Keratinocyte (primary cell): ENCODE measurements at regions not wholly inside any gene's neighbourhood (a gene's known extent, or its start where the extent isn't known, plus 50 kb on each side); places are given as distances from the start of the nearest gene placed in this dataset.

Source experiments
- DNase-seq: peaks from one replicate; pipeline ENCODE4 v3.0.0-alpha.2; 2011; ENCODE audit warnings: low read depth, missing footprints, low spot score
- FAIRE-seq: peaks from 2 replicates; lab custom pipeline; 2011; peaks lifted over from hg19 to GRCh38; lab: Jason Lieb, UNC
- H2AFZ ChIP-seq: 2 replicates; pipeline ENCODE4 v1.6.0; 2012; ENCODE audit warnings: low read length, control low read depth, inconsistent platforms; ENCODE audit not compliant: control insufficient read depth
- H3K27ac ChIP-seq: 2 replicates; pipeline ENCODE4 v1.5.1; 2011; ENCODE audit warnings: low read length; ENCODE audit not compliant: control insufficient read depth, insufficient read depth
- H3K27me3 ChIP-seq: 3 replicates; pipeline ENCODE4 v1.6.0; 2011; ENCODE audit warnings: low read length; ENCODE audit not compliant: control insufficient read depth, insufficient read depth; ENCODE audit errors: extremely low read depth
- H3K36me3 ChIP-seq, 2 experiments: 2 replicates in 1 of 2; 3 replicates in 1 of 2; pipeline ENCODE4 v1.5.1; 2011; ENCODE audit warnings: low read length in 2 of 2, mild to moderate bottlenecking in 1 of 2; ENCODE audit not compliant: control insufficient read depth in 2 of 2, insufficient read depth in 2 of 2; ENCODE audit errors: extremely low read depth in 1 of 2
- H3K4me1 ChIP-seq: 3 replicates; pipeline ENCODE4 v1.5.1; 2011; ENCODE audit warnings: low read length; ENCODE audit not compliant: control insufficient read depth, insufficient read depth; ENCODE audit errors: extremely low read depth
- H3K4me2 ChIP-seq: 3 replicates; pipeline ENCODE4 v1.6.0; 2011; ENCODE audit warnings: low read depth, low read length; ENCODE audit not compliant: control insufficient read depth, insufficient read depth; ENCODE audit errors: extremely low read depth
- H3K4me3 ChIP-seq, 3 experiments: fragments of 200-600 bp in 1 of 3; sonication (generic) in 1 of 3; 2 replicates in 2 of 3; 3 replicates in 1 of 3; pipeline ENCODE4 v1.5.1; 2011 to 2016; ENCODE audit warnings: low read length in 3 of 3, mild to moderate bottlenecking in 3 of 3, control low read depth in 2 of 3, inconsistent platforms in 1 of 3, low read depth in 1 of 3, mixed read lengths in 1 of 3, mixed run types in 1 of 3, moderate library complexity in 1 of 3; ENCODE audit not compliant: control insufficient read depth in 2 of 3, insufficient read depth in 2 of 3; ENCODE audit errors: extremely low read depth in 1 of 3
- H3K79me2 ChIP-seq: 2 replicates; pipeline ENCODE4 v1.6.0; 2012; ENCODE audit warnings: low read length; ENCODE audit not compliant: control insufficient read depth, insufficient read depth
- H3K9ac ChIP-seq: 3 replicates; pipeline ENCODE4 v1.6.0; 2011; ENCODE audit warnings: low read length; ENCODE audit not compliant: control insufficient read depth, insufficient read depth; ENCODE audit errors: extremely low read depth
- H3K9me1 ChIP-seq: 3 replicates; pipeline ENCODE4 v1.6.0; 2011; ENCODE audit warnings: low read length; ENCODE audit not compliant: control insufficient read depth, insufficient read depth; ENCODE audit errors: extremely low read depth
- H3K9me3 ChIP-seq: 2 replicates; pipeline ENCODE4 v1.5.1; 2012; ENCODE audit warnings: low read depth, low read length; ENCODE audit not compliant: control insufficient read depth
- H4K20me1 ChIP-seq: 3 replicates; pipeline ENCODE4 v1.6.0; 2011; ENCODE audit warnings: low read length; ENCODE audit not compliant: control insufficient read depth, insufficient read depth; ENCODE audit errors: extremely low read depth
- CTCF ChIP-seq, 3 experiments: IDR thresholded peaks in 1 of 3; conservative IDR thresholded peaks in 1 of 3; optimal IDR thresholded peaks in 1 of 3; 2 replicates in 2 of 3; 3 replicates in 1 of 3; pipeline versions ENCODE3 to v1.5.1; 2011; ENCODE audit warnings: low read length in 3 of 3, mild to moderate bottlenecking in 3 of 3, moderate library complexity in 2 of 3, control low read depth in 1 of 3, inconsistent platforms in 1 of 3; ENCODE audit not compliant: insufficient read depth in 2 of 3; ENCODE audit errors: extremely low read depth in 1 of 3
- EZH2 ChIP-seq: IDR thresholded peaks from one replicate; pipeline ENCODE4 v1.6.1; 2012; ENCODE audit warnings: inconsistent platforms, mild to moderate bottlenecking, low read length, moderate library complexity
- dilution Hi-C: fragments of 300-500 bp; cut with MboI; formaldehyde crosslinking; loops from one replicate; pipeline ENCODE4 v1.7.0; 2020; ENCODE audit warnings: low sequenced_read_pairs; ENCODE audit not compliant: extremely low pct_ligation_motif_present

GRCh38 chr18:1273469-1273868 lies 368.8 kb downstream of the ADCYAP1 start:
- no peak overlapping the region for H3K27ac ChIP-seq
- DNase-seq (no peak), FAIRE-seq (no peak)
- no peaks in the 10 kb centered on the region for H3K9me3 ChIP-seq
- H3K27me3 ChIP-seq, result no peaks in the 10 kb centered on the region
- no peak overlapping the region for H3K9ac ChIP-seq
- H2AFZ ChIP-seq, result no peak overlapping the region
- H3K36me3 ChIP-seq, result no peaks in the 10 kb centered on the region
- H3K9me1 ChIP-seq, result no peaks in the 10 kb centered on the region
- H3K4me1 ChIP-seq, result no peaks in the 10 kb centered on the region
- dilution Hi-C loops, result no loop called here
- no peaks in the 10 kb centered on the region for H3K79me2 ChIP-seq
- no peaks in the 10 kb centered on the region for H4K20me1 ChIP-seq
- no peak overlapping the region for H3K4me3 ChIP-seq
- H3K4me2 ChIP-seq, result no peak overlapping the region
- no peak for TF ChIP-seq EZH2
- no peak for TF ChIP-seq CTCF (optimal IDR thresholded peaks at IDR 0.05 in 1 of 3, IDR thresholded peaks at IDR 0.05 in 1 of 3, conservative IDR thresholded peaks at IDR 0.05 in 1 of 3; ENCODE audit: extremely low read depth in 1 of 3, insufficient read depth in 2 of 3, low read length in 3 of 3)

GRCh38 chr18:1292167-1292566 lies 387.5 kb downstream of the ADCYAP1 start:
- H3K27ac ChIP-seq, result no peak overlapping the region
- dilution Hi-C loops, result no loop called here
- no peaks in the 10 kb centered on the region for H3K9me3 ChIP-seq
- H3K79me2 ChIP-seq, result no peaks in the 10 kb centered on the region
- TF ChIP-seq EZH2 (no peak), CTCF (optimal IDR thresholded peaks at IDR 0.05 in 1 of 3, IDR thresholded peaks at IDR 0.05 in 1 of 3, conservative IDR thresholded peaks at IDR 0.05 in 1 of 3; ENCODE audit: extremely low read depth in 1 of 3, insufficient read depth in 2 of 3, low read length in 3 of 3) (no peak)
- H3K9ac ChIP-seq, result no peak overlapping the region
- H3K27me3 ChIP-seq, result no peaks in the 10 kb centered on the region
- FAIRE-seq, result no peak
- no peak overlapping the region for H3K4me2 ChIP-seq
- no peaks in the 10 kb centered on the region for H3K9me1 ChIP-seq
- no peaks in the 10 kb centered on the region for H4K20me1 ChIP-seq
- H2AFZ ChIP-seq, result no peak overlapping the region
- H3K4me1 ChIP-seq, result no peaks in the 10 kb centered on the region
- no peak for DNase-seq
- no peaks in the 10 kb centered on the region for H3K36me3 ChIP-seq
- no peak overlapping the region for H3K4me3 ChIP-seq
